ENCODE measurements at regions not wholly inside any gene's neighbourhood (a gene's known extent, or its start where the extent isn't known, plus 50 kb on each side); places are given as distances from the start of the nearest gene placed in this dataset.

DNA sequence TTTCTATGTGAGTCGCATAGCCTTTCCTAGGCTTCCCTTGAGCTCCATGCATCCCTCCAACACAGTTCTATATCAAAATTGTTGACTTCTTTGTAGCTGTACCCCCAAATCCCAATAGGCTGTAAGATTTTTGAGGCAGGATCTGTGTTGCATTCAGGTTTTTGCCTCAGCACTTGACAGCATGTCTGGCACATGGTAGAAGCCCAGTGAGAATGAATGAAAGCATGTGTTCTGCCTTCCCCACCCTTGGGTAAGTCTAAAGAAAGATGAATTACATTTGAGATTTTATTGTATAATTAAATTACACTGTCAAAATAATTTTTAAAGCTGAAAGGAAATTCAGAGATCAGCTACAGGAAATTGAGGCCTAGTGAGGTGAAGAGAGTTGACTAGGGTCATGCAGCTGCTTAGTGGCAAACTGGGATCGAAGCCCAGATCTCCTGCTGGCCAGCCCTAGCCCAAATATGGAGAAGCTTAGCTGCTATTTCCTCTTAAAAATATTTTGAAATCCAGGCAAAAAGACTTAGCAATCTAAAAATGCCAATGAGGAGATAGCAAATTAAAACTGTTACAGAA, 122.5 kb downstream of the SPATA18 start:
- H3K4me1 ChIP-seq (ENCODE audit: control insufficient read depth, extremely low read depth, insufficient read depth, low read length), result no peaks in the 10 kb centered on the region
- no peak overlapping the region for H3K27ac ChIP-seq (ENCODE audit: insufficient read depth, low read depth, low read length)
- CTCF ChIA-PET, result no interaction called here
- DNase-seq (ENCODE audit: low read depth, low spot score) (peak; percentile 50), FAIRE-seq (no peak)
- no peaks in the 10 kb centered on the region for H3K36me3 ChIP-seq (ENCODE audit: control insufficient read depth in 2 of 2, extremely low read depth in 1 of 2, insufficient read depth in 2 of 2, low read length in 2 of 2)
- H2AFZ ChIP-seq (ENCODE audit: low read depth, low read length), result no peak overlapping the region
- no peaks in the 10 kb centered on the region for H3K79me2 ChIP-seq (ENCODE audit: control insufficient read depth, insufficient read depth, low read length)
- TF ChIP-seq, protein P1, sequence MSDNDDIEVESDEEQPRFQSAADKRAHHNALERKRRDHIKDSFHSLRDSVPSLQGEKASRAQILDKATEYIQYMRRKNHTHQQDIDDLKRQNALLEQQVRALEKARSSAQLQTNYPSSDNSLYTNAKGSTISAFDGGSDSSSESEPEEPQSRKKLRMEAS (IDR thresholded peaks at IDR 0.05; ENCODE audit: insufficient read depth, insufficient read length), result no peak
- no peak for TF ChIP-seq POLR2AphosphoS5 (IDR thresholded peaks at IDR 0.05; ENCODE audit: insufficient read depth, low read depth, low read length)
- no peak for TF ChIP-seq CTCF (IDR thresholded peaks at IDR 0.05; ENCODE audit: extremely low read depth in 1 of 2, insufficient read depth in 1 of 2, low read depth in 1 of 2, low read length in 2 of 2)
- no peak for TF ChIP-seq EZH2 (IDR thresholded peaks at IDR 0.05; ENCODE audit: borderline replicate concordance, low read depth, low read length, severe bottlenecking)
- intact Hi-C loops (cut with micrococcal nuclease), result no loop called here
- no peak overlapping the region for H3K4me2 ChIP-seq (ENCODE audit: insufficient read depth, low read length)
- no peaks in the 10 kb centered on the region for H3K27me3 ChIP-seq (ENCODE audit: control insufficient read depth in 2 of 2, insufficient read depth in 2 of 2, low read length in 2 of 2)
- H3K9me1 ChIP-seq (replicated peaks; ENCODE audit: control insufficient read depth, extremely low read depth, insufficient read depth, low read length), result no peaks in the 10 kb centered on the region
- no TSS peak for BruUV-seq (replicated peaks)
- no peaks in the 10 kb centered on the region for H4K20me1 ChIP-seq (replicated peaks; ENCODE audit: control insufficient read depth, extremely low read depth, insufficient read depth, low read length)
- POLR2A ChIA-PET, result no interaction called here
- H3K9me3 ChIP-seq (replicated peaks; ENCODE audit: control insufficient read depth, insufficient read depth, low read length), result no peaks in the 10 kb centered on the region
- dilution Hi-C loops (cut with MboI; ENCODE audit: extremely low pct_ligation_motif_present, low sequenced_read_pairs), result no loop called here
- no peak overlapping the region for H3K9ac ChIP-seq (replicated peaks; ENCODE audit: extremely low read depth, insufficient read depth, low read length)
- H3K4me3 ChIP-seq (replicated peaks in 1 of 3; ENCODE audit: insufficient read depth in 1 of 3, low read depth in 1 of 3, low read length in 3 of 3), result no peak overlapping the region

- Histone ChIP-seq H3K4me1 (ENCODE audit: control insufficient read depth, extremely low read depth, insufficient read depth, low read length) (no peaks in the 10 kb centered on the region), H3K36me3 (ENCODE audit: control insufficient read depth in 2 of 2, extremely low read depth in 1 of 2, insufficient read depth in 2 of 2, low read length in 2 of 2) (no peaks in the 10 kb centered on the region), H3K27ac (ENCODE audit: insufficient read depth, low read depth, low read length) (no peak overlapping the region), H2AFZ (ENCODE audit: low read depth, low read length) (no peak overlapping the region), H4K20me1 (replicated peaks; ENCODE audit: control insufficient read depth, extremely low read depth, insufficient read depth, low read length) (no peaks in the 10 kb centered on the region), H3K27me3 (ENCODE audit: control insufficient read depth in 2 of 2, insufficient read depth in 2 of 2, low read length in 2 of 2) (no peaks in the 10 kb centered on the region), H3K4me3 (replicated peaks in 1 of 3; ENCODE audit: insufficient read depth in 1 of 3, low read depth in 1 of 3, low read length in 3 of 3) (no peak overlapping the region), H3K9me1 (replicated peaks; ENCODE audit: control insufficient read depth, extremely low read depth, insufficient read depth, low read length) (no peaks in the 10 kb centered on the region), H3K9me3 (replicated peaks; ENCODE audit: control insufficient read depth, insufficient read depth, low read length) (no peaks in the 10 kb centered on the region), H3K79me2 (ENCODE audit: control insufficient read depth, insufficient read depth, low read length) (no peaks in the 10 kb centered on the region), H3K9ac (replicated peaks; ENCODE audit: extremely low read depth, insufficient read depth, low read length) (no peak overlapping the region), H3K4me2 (ENCODE audit: insufficient read depth, low read length) (no peak overlapping the region)
- DNase-seq (ENCODE audit: low read depth, low spot score), result no peak
- ChIA-PET POLR2A (no interaction called here), CTCF (no interaction called here)
- TF ChIP-seq FOS (IDR thresholded peaks at IDR 0.05; ENCODE audit: borderline replicate concordance, insufficient read depth, low read length) (no peak), CTCF (IDR thresholded peaks at IDR 0.05; ENCODE audit: extremely low read depth in 1 of 2, insufficient read depth in 1 of 2, low read depth in 1 of 2, low read length in 2 of 2) (no peak)
- intact Hi-C loops (cut with micrococcal nuclease), result no loop called here
- FAIRE-seq, result no peak
- no TSS peak for BruUV-seq (replicated peaks)
- dilution Hi-C loops (cut with MboI; ENCODE audit: extremely low pct_ligation_motif_present, low sequenced_read_pairs), result no loop called here
Observed at GRCh38 chr4:52187603-52188002, 136.5 kb downstream of the SPATA18 start.
